HepG2 (cell line): ENCODE measurements at regions not wholly inside any gene's neighbourhood (a gene's known extent, or its start where the extent isn't known, plus 50 kb on each side); places are given as distances from the start of the nearest gene placed in this dataset.

Experiments
- CBFB ChIP-seq: sonication (generic); formaldehyde crosslinking; IDR thresholded peaks from 2 replicates; pipeline ENCODE4 v1.4.0; 2020; ENCODE audit warnings: missing genetic modification reagents
- FOSL1 ChIP-seq: sonication (generic); formaldehyde crosslinking; IDR thresholded peaks from 2 replicates; pipeline ENCODE4 v1.9.0; 2021; ENCODE audit warnings: missing genetic modification reagents, borderline replicate concordance
- KLF9 ChIP-seq: IDR thresholded peaks from 2 replicates; pipeline ENCODE4 v1.6.1; 2016; ENCODE audit warnings: low read depth
- TF ChIP-seq, protein P1 (sequence below): sonication (generic); formaldehyde crosslinking; IDR thresholded peaks from 2 replicates; pipeline ENCODE4 v1.4.0; 2020; ENCODE audit warnings: low read depth, mild to moderate bottlenecking, missing genetic modification reagents
- TF ChIP-seq, protein P2 (sequence below): sonication (generic); formaldehyde crosslinking; IDR thresholded peaks from 2 replicates; pipeline ENCODE4 v1.4.0; 2020; ENCODE audit warnings: missing genetic modification reagents
- TF ChIP-seq, protein P3 (sequence below): sonication (generic); formaldehyde crosslinking; IDR thresholded peaks from 2 replicates; pipeline ENCODE4 v1.5.0; 2020; ENCODE audit warnings: missing genetic modification reagents

DNA sequence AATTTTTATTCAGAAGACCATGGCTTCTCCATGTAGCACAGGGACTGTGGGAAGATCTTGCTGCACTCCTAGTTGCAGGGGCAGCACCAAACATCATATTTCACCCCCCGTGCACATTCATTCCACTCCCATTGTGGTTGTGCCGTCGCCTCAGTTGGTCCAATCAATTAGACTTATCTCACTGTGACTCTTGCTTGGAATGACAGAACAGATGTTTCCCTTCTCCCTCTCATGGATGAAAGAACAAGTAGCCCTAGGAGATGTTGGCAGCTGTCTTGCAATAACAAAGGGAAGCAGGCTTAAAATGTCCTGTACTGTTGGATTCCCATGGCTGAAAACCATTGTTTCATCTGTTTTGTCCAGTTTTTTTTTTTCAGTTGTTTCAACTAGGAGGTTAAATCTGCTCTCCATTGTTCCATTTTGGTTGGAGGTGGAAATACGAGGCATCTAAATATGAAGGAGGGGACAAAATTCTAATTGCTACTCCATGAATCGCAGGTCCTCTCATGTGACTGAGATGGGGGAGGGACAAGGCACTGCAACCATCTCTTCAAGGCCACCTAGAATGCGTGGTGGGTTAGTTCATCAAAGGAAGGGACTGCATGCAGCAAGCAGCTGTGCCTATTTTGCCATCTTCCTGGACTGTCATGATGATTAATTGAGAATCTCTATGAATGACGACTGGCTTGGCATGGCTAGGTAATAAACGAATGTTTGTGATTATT, 214.4 kb downstream of the NSG2 start:
- TF ChIP-seq FOSL1 (CRISPR knock-in tag) (no peak), CBFB (CRISPR knock-in tag) (no peak), KLF9 (no peak)
- TF ChIP-seq, protein P1, sequence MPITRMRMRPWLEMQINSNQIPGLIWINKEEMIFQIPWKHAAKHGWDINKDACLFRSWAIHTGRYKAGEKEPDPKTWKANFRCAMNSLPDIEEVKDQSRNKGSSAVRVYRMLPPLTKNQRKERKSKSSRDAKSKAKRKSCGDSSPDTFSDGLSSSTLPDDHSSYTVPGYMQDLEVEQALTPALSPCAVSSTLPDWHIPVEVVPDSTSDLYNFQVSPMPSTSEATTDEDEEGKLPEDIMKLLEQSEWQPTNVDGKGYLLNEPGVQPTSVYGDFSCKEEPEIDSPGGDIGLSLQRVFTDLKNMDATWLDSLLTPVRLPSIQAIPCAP (CRISPR knock-in tag), result no peak
- TF ChIP-seq, protein P2, sequence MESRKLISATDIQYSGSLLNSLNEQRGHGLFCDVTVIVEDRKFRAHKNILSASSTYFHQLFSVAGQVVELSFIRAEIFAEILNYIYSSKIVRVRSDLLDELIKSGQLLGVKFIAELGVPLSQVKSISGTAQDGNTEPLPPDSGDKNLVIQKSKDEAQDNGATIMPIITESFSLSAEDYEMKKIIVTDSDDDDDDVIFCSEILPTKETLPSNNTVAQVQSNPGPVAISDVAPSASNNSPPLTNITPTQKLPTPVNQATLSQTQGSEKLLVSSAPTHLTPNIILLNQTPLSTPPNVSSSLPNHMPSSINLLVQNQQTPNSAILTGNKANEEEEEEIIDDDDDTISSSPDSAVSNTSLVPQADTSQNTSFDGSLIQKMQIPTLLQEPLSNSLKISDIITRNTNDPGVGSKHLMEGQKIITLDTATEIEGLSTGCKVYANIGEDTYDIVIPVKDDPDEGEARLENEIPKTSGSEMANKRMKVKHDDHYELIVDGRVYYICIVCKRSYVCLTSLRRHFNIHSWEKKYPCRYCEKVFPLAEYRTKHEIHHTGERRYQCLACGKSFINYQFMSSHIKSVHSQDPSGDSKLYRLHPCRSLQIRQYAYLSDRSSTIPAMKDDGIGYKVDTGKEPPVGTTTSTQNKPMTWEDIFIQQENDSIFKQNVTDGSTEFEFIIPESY (CRISPR knock-in tag), result no peak
- TF ChIP-seq, protein P3, sequence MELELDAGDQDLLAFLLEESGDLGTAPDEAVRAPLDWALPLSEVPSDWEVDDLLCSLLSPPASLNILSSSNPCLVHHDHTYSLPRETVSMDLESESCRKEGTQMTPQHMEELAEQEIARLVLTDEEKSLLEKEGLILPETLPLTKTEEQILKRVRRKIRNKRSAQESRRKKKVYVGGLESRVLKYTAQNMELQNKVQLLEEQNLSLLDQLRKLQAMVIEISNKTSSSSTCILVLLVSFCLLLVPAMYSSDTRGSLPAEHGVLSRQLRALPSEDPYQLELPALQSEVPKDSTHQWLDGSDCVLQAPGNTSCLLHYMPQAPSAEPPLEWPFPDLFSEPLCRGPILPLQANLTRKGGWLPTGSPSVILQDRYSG (CRISPR knock-in tag), result no peak
